Inferior parietal cortex (tissue), 1 donor: ENCODE measurements at regions not wholly inside any gene's neighbourhood (a gene's known extent, or its start where the extent isn't known, plus 50 kb on each side); places are given as distances from the start of the nearest gene placed in this dataset.

Source experiments
- DNase-seq: peaks from one replicate; pipeline ENCODE4 v3.0.0-alpha.2; 2016; ENCODE audit errors: extremely low spot score

DNA sequence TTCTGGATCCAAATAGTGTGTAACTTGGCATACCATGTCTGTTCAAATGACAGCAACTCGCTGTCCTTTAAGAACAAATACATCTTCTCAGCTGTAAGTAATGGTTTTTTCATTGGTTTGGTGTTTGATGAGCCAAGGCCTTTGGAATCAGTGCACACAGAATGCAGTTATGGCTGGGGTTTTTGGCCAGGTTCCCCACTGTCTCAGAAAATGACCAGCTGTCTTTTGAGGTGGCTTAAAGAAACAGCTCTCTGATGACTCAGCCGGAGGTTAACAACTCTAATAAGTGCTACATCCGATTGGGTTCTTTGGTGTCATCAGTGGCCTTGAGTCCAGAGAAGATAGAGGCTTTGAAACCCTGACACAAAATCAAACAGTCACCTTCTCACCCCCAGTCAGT, 688.4 kb downstream of the REEP3 start:
- no peak for DNase-seq

DNA sequence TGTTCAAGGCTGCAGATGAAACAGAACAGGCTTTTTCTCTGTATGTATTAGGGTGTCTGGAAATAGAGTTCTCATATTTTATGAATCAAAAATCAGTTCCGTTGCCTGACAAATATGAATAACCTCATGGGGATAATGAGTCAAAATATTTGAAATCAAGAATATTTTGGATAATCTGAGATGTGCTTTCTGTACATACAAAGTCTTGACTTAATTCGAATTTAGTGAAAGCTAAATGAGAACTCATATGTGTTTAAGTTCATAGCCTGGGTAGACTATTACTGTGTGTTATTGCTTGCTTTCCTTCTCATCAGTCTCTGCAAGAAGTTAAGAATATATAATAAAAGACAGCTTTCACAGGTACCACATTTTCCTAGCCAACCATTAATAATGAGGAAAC, 689.0 kb downstream of the REEP3 start:
- no peak for DNase-seq

DNA sequence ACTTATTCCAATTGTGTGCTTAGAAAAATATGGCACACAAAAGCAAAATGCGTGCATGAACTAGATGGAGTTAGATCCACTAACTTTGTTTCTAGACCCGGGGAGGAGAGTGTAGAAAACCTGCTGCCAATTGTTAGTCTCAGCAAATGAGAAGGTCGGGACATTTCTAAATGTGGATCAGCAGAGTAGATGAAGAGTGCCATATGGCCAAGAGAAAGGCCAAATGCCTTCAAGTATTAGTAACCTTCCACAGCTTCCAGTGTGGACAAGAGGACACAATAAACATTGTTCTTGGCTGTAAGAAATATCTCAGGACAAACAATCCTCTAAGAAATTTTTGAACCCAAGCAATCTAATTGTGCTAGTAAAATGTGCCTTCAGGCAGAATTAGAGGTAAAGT, 690.3 kb downstream of the REEP3 start:
- DNase-seq: no peak

DNA sequence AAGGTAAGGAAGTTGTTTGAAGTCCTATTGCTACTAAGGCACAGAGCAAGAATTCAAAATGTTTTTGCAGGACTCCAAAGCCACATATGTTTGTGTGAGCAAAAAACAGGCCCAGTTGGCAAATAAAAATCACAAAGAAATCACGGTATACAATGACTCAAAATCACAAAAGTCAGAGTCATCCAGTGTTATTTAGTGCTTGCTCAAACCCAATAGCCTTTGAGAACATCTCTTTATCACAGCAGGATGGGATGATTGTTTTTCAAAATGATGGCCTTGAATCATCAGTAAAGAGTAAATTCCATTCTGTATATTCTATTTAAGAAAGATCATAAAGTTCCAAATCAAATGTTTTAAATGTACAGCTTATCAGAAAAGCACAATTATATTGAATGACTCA, 693.9 kb downstream of the REEP3 start:
- DNase-seq: no peak

DNA sequence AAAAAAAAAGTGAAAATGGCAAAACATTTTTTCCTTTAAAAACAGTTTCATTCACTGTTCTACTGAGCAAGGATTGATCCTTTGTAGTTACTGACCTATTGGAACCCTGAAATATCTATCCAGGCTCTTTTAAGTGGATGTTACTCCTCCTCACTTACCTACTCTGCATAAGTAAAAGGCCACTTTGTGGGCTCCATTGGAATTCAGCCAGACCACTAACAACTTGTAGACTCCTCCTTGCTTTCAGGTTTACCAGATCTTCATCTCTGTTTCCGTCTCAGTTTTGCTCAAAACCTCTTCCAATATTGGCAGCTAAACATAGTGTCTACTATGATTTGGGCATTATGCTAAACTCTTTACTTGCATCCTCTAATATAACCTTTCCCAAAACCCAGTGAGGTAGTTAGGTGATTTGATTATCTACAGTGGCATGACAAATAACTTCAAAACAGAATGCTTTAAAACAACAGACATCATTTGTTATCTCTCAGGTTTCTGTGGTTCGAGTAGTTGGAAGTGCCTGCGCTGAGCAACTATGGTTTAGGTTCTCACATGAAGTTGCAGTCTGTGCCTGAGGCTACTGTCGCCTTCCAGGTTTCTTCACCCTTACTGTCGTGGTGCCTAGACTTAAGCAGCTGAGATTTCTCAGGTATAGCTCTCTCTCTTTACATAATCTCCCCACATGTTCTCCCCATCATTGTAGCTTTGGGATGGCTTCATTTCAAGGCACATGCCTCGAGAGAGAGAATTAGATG, 698.2 kb downstream of the REEP3 start:
- no peak for DNase-seq

DNA sequence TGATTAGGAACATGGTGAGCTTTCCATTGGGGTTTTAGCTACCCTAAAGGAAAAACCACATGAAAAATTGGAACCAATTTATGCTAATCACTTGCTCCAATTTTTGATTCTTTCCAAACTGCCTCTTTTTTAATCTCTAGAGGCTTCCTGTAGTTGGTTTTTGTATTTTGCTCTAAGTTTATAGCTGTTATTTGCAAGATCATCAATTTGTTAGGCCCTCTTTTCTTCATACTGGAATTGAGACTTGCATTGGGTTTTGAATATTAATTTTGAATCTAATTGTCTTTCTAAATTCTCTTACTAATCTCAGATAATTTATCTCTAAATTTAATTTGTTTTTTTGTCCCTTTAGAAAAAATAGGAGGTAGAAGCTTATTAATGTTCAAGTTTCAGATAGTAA, 713.3 kb downstream of the REEP3 start:
- DNase-seq: no peak

DNA sequence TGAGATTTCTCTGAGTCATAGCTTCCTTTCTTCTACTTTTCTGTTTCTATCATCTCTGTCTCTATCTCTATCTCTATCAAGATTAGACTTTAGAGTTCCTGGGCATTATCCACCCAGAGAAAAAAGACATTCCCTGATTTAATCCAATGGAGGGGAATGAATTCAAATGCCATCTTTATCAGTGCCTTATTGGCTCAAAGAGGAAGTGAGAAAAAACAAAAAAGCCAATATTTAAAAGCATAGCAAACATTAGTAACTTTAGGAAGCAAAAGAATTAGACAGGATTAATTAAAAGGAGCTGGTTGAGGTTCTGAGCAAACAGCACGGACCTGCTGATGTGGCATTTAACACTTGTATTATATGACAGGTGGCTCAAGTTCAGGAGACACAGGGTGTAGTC, 736.5 kb downstream of the REEP3 start:
- DNase-seq: no peak

DNA sequence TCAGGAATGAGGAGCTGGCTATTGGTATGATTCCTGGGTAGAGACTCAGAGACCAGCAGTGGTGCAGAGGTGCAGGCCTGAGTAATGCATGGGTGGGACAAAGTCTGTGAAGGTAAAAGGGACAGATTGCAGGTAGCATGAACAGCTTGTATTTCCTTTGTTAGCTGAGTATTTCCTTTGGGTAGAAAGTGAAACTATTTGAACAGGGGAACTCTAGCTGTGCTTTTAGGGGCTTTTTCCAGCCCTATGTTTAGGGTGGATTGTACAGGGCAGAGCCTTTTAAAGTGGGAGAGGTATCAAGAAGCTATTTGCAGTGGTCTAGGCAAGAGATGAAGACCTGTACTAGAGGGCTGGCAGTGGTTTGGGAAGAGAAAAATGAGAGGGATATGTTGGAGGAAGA, 739.9 kb downstream of the REEP3 start:
- DNase-seq: no peak

DNA sequence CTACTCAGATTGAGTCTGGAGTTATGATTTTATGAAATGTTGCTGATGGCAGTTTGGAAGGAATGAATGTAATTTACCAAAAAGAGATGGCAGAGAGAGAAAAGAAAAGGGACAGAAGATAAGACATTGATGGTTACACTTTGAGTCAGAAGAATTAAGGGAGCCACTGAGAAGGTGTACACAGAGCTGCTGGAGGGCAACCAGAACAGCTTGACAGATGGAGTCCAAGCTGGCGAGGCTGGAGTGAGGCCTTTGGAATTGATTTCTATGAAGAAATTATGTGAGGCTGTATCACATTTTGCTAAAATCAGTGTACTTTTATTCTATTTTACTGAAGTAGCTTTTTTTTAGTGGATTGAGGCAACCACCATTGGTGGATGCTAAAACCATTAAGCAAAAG, 740.5 kb downstream of the REEP3 start:
- no peak for DNase-seq

DNA sequence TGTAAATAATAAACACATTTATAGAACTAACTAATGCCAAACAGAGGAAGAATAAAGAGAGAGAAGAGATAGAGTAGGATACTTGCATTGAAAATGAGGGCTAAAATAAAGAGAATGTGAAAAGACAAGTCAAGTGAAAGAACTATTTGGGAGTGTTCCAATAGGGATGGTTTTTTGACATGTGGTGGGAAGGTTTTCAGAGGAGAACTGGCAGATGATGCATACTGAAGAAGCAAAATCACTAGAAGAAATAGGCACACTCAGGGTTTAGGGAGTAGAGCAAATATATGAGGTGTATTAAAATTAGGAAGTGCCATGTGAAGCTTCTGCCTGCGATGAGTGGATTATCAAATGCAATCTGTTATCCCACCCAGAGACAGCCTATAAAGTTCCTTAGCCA, 744.8 kb downstream of the REEP3 start:
- no peak for DNase-seq

DNA sequence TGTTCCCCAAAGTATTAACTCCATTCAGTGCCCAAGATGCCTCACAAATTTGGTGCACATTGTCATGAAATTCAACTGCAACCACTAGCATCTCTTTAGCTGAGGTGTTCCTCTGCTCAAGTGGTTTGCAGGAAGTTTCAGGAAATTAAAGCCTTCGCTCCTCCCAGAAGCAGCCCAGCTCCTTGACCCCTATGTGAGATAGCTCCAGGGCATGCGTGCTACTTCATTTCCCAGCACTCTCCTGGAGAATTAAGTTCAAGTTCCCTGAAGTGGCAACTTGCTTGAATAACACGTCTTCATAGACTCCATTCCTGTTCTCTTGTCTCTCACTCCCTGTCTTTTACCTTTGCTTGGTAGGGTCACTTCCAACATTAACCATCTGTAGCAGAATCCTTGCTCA, 750.3 kb downstream of the REEP3 start:
- DNase-seq: no peak

DNA sequence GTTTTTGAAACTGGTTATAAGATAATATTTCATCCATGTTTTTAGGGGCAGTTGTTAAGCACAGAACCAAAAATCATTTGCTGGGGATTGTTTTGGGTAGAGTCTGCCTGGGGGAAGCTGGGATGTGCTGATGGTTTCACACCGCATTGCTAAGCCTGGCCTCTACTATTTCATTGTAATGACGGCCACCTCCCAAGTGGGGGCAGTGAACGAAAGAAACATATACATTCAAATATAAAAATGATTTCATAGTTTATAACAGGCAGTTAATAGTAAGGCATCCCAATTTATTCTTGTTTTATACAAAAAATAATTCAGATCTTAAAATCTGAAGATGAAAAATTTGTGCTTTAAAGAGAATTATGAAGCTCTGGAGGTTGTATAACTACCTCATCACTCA, 750.8 kb downstream of the REEP3 start:
- no peak for DNase-seq

DNA sequence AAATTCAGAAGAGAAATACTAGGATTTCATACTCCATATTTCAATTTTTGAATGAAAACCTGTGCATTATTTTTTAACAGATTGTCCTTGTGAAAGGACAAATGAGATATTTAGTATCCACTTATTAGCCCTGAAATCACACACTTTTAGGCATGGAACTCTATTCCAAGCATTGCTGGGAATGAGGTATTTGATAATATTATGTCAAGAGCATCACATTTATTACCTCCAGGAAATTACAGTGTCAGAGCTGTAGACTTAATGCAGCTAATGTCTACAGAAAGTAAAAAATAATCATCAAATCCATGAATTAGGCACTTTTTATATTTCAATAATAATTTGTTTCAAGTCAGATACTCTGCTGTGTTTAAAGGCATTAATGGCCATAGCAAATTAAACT, 753.8 kb downstream of the REEP3 start:
- DNase-seq: no peak

DNA sequence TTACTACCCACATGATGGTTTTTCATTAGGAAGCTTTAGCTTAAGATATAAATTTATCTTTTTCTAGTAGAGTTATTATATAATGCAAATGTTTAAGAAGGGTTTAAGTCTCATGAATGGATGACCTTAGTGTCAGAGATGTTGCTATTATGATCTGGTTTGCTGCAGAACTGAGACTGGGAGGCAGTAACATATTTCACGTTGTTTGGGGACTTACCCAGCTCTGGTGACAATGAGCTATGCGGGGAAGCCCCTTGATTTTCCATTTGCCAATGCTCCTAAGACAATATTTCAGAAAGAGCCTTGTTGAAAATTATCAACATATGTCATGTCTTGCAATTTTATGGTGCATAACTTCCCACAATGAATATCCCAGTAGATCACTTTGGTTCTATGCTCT, 754.6 kb downstream of the REEP3 start:
- no peak for DNase-seq

DNA sequence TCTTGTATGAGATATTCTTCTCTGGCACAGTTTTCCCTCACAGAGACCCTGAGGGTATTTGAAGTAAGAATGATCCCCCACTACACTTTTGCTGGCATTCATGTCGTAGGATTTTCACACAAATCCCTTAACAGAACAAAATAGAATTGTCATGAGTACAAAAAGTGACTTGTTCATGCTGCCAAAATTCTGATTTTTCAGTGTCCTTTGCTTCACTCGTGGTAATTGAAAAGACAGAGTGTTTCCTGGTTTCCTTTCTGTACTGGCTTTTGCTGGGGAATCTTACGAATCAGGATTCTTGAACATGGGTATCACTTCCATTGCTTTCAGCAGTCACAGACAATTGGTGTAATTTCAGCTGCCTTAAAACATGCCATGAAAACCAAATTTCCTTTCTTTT, 756.3 kb downstream of the REEP3 start:
- DNase-seq: no peak

DNA sequence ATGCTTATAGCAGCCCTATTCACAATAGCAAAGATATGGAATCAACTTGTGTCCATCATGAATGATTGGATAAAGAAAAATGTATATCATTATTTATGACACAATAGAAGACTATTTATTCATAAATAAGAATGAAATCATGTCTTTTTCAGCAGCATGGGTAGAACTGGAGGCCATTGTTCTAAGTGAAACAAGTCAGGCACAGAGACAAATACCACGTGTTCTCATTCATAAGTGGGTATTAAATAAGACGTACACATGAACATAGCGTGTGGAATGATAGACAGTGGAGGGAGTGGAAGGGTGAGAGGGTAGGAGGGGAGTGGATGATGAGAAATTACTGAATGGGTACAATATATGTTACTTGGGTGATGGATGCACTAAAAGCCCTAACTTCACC, 762.4 kb downstream of the REEP3 start:
- DNase-seq: peak; percentile 53

DNA sequence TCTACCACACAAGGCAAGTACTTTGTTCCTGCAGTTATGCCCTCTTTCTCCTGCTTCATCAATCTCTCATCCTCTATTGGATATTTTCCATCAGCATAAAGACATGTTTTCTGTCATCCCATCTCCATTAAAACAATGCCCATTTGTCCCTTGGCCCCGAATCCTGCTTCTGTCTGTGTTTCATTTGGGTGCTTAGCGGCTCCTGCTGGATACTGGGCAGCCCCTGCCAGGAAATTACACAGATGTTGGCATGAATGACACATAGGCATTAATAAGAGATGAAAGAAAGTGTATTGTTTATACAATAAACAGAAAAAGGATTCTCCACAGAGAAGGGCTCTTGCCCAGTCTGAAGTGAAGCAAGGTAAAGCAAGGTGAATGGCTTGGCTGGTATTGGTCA, 765.3 kb downstream of the REEP3 start:
- peak; percentile 51 for DNase-seq

DNA sequence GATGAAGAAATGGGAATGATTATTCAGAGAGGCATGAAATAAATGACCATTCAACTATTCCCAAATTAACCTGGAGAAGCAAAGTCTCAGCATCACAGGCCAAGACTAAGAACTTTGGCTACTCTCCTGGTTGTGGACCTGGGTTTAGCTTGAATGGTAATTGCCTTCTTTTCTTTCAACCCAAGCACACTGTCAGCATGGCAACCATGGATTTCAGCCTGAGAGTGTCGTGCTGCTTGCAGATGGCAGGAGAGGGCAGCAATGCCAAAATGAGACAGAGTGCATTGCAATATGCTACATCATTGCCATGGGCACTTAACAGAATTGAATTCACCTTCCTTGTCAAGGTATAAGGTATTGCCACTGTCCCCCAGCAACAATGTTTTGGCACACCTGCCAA, 767.2 kb downstream of the REEP3 start:
- DNase-seq: no peak

DNA sequence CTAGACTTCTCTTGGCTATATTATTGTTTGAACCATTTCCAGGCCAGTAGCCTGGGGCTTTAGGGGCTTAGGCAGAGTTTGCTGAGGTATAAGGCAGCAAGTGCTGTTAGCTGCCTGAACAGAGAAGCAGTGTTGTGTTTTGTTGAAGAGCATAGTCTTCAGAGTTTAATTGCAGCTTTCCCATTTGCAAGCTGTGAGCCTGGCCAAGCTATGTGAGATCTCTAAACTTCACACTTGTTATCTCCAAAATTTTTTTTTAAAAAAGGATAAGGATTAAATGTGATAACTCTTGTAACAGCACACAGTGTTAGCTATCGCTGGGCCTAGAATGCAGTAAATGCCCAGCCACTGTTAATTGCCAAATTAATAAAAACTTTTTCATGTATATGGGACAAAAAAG, 782.4 kb downstream of the REEP3 start:
- DNase-seq: no peak

DNA sequence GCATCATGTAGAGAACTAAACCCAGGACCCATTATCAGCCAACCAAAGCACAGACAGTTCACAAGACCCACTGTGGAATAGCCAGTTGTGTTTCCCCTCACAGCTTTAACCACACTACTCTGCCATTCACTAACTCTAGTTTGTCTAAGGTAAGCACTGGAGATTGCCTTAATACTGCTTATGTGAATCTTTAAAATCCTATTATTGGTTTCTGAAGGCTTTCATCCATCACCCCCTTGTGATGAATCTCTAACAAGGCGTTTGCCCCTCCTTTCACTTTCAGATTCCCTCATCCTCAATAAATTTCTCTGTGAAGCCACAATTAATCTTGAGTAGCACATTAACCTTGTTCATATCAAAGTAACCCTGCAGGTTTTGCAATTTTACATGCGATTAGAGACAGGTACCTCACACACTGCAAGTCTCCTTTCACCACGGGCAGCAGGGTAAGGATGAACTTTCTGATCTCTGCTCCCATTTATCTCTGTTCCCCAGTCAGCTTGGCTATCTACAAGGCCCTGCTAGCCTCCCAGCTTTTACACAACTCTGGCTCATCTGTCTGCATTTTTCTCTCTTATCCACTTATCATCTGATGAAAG, 785.6 kb downstream of the REEP3 start:
- no peak for DNase-seq

DNA sequence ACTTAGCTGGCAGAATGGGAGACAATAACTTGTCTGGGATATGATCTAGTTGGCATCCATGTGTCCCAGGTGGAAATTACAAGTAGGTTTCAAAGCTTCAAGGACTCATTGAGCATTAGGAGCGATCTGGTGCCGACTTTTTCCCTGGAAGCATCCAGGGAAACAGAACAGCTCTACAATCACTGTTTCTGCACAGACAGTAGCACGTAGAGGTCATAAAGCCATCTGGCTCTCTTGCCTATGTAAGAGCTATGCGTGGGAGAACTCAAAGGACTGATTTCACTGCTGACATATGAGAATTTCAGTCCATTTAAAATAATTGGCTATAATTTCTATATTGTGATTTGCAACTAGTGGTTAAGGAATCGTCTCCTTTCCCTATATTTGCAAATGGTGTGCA, 791.7 kb downstream of the REEP3 start:
- DNase-seq: no peak

DNA sequence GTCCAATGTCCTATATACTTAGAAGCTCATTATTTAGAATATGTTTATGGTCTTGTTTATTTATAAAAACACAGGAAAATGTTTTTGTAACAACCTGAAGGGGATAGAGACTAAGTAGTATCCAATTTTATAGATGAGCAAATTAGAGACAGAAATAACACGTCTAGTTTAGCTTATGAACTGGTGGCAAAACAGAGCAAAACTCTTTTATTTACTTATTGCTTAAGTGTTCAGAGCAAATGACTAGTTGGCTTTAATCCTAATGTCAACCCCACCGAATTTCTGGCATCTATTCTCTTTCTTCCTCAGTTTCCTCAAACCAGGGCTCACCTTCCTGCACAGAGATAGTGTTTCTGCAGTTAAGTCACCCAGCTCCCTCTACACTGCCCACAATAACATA, 792.8 kb downstream of the REEP3 start:
- no peak for DNase-seq

DNA sequence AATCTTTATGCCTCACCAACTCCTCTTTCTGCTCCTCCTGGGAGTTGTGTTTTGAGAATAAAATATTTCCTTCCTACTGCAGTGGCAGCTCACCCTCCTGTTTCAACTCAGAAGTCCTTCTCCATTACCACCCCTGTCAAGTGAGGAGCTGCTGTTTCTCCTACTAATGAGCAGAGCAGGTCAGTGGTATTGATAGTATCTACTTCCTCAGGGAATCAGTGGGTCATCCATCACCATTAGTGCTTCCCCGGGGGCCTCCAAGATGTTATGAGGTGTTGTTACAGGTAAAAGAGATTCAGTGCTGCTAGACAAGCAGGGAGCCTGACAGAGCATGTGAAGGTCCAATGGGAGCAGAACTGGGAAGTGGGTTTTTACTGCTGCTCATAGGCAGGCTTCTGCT, 795.2 kb downstream of the REEP3 start:
- DNase-seq: no peak

DNA sequence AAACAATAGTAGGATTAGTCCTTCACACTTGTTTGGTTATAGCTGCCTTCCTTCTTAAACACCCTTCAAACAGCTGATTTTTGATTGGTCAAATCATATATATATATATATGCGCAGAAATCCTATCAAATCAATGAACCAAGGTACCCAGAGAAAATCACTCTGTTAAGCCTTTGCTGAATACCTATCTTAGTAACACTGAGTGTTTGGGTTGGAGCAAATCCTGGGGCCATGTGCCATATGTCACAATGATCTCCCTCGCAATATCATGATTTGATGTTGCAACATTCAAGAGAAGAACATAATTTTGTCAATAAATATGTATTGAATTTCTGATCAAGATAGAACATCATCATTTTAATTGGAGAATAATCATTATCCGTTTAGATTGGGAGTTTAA, 795.6 kb downstream of the REEP3 start:
- no peak for DNase-seq
